HepG2 (cell line): ENCODE measurements at regions not wholly inside any gene's neighbourhood (a gene's known extent, or its start where the extent isn't known, plus 50 kb on each side); places are given as distances from the start of the nearest gene placed in this dataset.

Experiments used
- NCOA1 ChIP-seq: sonication (generic); formaldehyde crosslinking; IDR thresholded peaks from 2 replicates; pipeline ENCODE4 v1.9.0; 2021; ENCODE audit warnings: missing genetic modification reagents
- POLR2AphosphoS5 ChIP-seq: IDR thresholded peaks from 2 replicates; pipeline ENCODE4 v1.6.1; 2012; ENCODE audit warnings: low read depth, low read length
- SP1 ChIP-seq, 2 experiments: fragments of 450-650 bp in 1 of 2; sonication (generic) in 1 of 2; formaldehyde crosslinking in 1 of 2; IDR thresholded peaks; 2 replicates each; pipeline versions ENCODE4 v1.4.0 to v1.6.1; 2016 to 2020; ENCODE audit warnings: missing genetic modification reagents in 1 of 2
- ZBTB49 ChIP-seq: sonication (generic); formaldehyde crosslinking; IDR thresholded peaks from 2 replicates; pipeline ENCODE4 v1.4.0; 2020; ENCODE audit warnings: missing genetic modification reagents, borderline replicate concordance

GRCh38 chr14:50014809-50015430, 101.5 kb downstream of the VCPKMT start:
- TF ChIP-seq SP1 (IDR thresholded peaks at IDR 0.05) (no peak), SP1 (CRISPR knock-in tag; IDR thresholded peaks at IDR 0.05) (no peak), NCOA1 (CRISPR knock-in tag) (no peak), POLR2AphosphoS5 (no peak), ZBTB49 (CRISPR knock-in tag) (no peak)
